AG09319 (cell line): ENCODE measurements at regions not wholly inside any gene's neighbourhood (a gene's known extent, or its start where the extent isn't known, plus 50 kb on each side); places are given as distances from the start of the nearest gene placed in this dataset.
"Not testable (repeated sequence)": the region's sequence is repeated elsewhere in the genome, so short reads cannot be mapped to it uniquely, and the experiment has no call there.

Experiments used
- DNase-seq: peaks from one replicate; pipeline ENCODE4 v3.0.0-alpha.2; 2010; ENCODE audit warnings: low read depth; ENCODE audit errors: extremely low read depth
- CTCF ChIP-seq: IDR thresholded peaks from 2 replicates; pipeline ENCODE4 v1.5.1; 2011; ENCODE audit warnings: low read depth, mild to moderate bottlenecking, inconsistent platforms, low read length, moderate library complexity

GRCh38 chr2:48229063-48229462, 85.4 kb upstream of the FOXN2 start:
- TF ChIP-seq CTCF = no peak
- DNase-seq = no peak

- no peak for DNase-seq
- TF ChIP-seq CTCF = no peak
Measured at GRCh38 chr2:48230834-48231233, 83.6 kb upstream of the FOXN2 start.

DNA sequence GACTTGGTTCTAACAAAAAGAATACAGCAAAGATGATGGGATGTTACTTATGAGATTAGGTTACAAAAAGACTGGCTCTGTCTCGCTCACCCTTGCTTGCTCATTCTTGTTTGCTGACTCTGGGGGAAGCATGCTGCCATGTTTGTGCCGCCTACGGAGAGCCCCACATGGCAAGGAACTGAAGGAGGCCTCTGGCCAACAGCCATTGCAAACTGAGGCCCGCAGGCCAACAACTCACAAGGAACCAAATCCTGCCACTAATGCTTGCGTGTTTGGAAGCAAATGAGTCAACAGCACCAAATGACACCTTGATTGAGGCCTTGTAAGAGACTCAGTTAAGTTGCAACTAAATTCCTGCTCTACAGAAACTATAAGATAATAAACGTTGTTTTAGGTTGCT, 82.1 kb upstream of the FOXN2 start:
- no peak for TF ChIP-seq CTCF
- no peak for DNase-seq

DNA sequence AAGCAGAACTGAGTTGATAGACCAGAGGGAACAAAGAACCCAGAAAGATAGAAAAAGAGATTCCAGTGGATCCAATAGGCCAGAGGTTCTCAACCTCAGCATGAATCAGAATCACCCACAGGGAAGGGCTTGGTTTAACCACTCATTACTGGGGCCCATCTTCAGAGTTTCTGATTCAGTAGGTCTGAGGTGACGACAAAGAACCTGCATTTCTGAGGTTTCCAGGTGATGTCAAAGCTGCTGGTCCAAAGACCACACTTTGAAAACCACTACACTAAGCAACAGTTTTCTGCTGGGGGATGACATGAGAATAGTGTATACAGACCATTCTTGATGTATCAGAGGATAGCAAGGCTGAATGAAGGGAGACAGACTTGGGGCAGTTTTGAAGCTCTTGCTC, 81.5 kb upstream of the FOXN2 start:
- DNase-seq = no peak
- TF ChIP-seq CTCF = no peak

- DNase-seq = not testable (repeated sequence)
Measured at GRCh38 chr2:48233824-48234223, 80.7 kb upstream of the FOXN2 start.

- no peak for DNase-seq
- TF ChIP-seq CTCF = no peak
Measured at GRCh38 chr2:48235076-48235475, 79.4 kb upstream of the FOXN2 start.

DNA sequence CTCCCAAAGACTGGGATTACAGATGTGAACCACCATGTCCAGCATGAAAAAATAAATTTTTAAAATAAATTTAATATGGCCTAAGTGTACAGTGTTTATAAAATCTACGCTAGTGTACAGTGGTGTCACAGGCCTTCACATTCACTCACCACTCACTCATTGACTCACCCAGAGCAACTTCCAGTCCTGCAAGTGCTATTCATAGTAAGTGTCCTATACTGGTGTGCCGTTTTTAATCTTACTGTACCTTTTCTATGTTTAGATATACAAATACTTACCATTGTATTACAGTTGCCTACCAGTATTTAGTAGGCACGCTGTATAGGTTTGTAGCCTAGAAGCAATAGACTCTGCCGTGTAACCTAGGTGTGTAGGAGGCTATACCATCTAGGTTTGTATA, 76.1 kb upstream of the FOXN2 start:
- no peak for TF ChIP-seq CTCF
- DNase-seq = no peak

DNA sequence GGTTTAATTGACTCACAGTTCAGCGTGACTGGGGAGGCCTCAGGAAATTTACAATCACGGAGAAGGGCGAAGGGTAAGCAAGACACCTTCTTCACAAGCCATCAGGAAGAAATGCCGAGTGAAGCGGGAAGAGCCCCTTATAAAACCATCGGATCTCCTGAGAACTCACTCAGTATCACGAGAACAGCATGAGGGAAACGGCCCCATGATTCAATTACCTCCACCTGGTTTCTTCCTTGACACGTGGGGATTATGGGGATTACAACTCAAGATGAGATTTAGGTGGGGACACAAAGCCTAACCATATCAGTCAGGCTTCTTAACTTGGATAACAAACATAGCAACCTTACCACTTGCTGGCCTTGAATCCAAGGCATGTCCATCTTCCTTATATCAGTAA, 73.6 kb upstream of the FOXN2 start:
- no peak for TF ChIP-seq CTCF
- no peak for DNase-seq
